A549 (cell line): ENCODE measurements at regions not wholly inside any gene's neighbourhood (a gene's known extent, or its start where the extent isn't known, plus 50 kb on each side); places are given as distances from the start of the nearest gene placed in this dataset.
A peak's percentile ranks its signal among the peaks of the same experiment; 100 is the strongest.

Experiments
- ATAC-seq, 2 experiments: fragments of 200-7000 bp in 1 of 2; fragments of >200 bp in 1 of 2; cut with Nextera tagmentation in 1 of 2; cut with Tn5 transposase in 1 of 2; 3 replicates each; pipeline versions ENCODE4 v1.8.0 to v1.9.1; 2018 to 2020; ENCODE audit warnings: mild to moderate bottlenecking in 1 of 2, moderate library complexity in 1 of 2
- CTCF ChIA-PET: fragments of 300-600 bp; sonication (Branson Sonifier 250); formaldehyde crosslinking; extraction: SDS; loops from one replicate; lab custom pipeline; 2021; ENCODE audit warnings: antibody characterized with exemption, inconsistent platforms; lab: Yijun Ruan, JAX
- POLR2A ChIA-PET: fragments of 350-600 bp; formaldehyde crosslinking; extraction: SDS; loops from one replicate; lab custom pipeline; 2021; ENCODE audit warnings: antibody characterized with exemption, inconsistent platforms; lab: Yijun Ruan, JAX
- DNase-seq, 2 experiments: peaks; one replicate each; pipeline versions ENCODE4 v3.0.0 to v3.0.0-alpha.2; 2011 to 2016; ENCODE audit warnings: low read depth in 1 of 2, low spot score in 1 of 2
- FAIRE-seq: peaks from 2 replicates; lab custom pipeline; 2011; peaks lifted over from hg19 to GRCh38; lab: Jason Lieb, UNC
- H3K27ac ChIP-seq, 2 experiments: fragments of >200 bp; sonication (Bioruptor Twin); formaldehyde crosslinking; 3 replicates each; pipeline ENCODE4 v1.5.1; 2016 to 2017
- H3K4me1 ChIP-seq: fragments of >200 bp; sonication (Bioruptor Twin); formaldehyde crosslinking; 3 replicates; pipeline ENCODE4 v1.6.1; 2016
- H3K4me2 ChIP-seq: fragments of >200 bp; sonication (Bioruptor Twin); formaldehyde crosslinking; 3 replicates; pipeline ENCODE4 v1.6.1; 2016
- H3K4me3 ChIP-seq: fragments of >200 bp; sonication (Bioruptor Twin); formaldehyde crosslinking; 3 replicates; pipeline ENCODE4 v1.5.1; 2016
- H3K9me3 ChIP-seq: fragments of >200 bp; sonication (Bioruptor Twin); formaldehyde crosslinking; 3 replicates; pipeline ENCODE4 v1.6.1; 2016
- CBX8 ChIP-seq: fragments of 200-600 bp; sonication (generic); IDR thresholded peaks from 2 replicates; pipeline ENCODE4 v1.6.1; 2016
- CHD2 ChIP-seq: fragments of 150-350 bp; IDR thresholded peaks from 2 replicates; pipeline ENCODE4 v1.6.1; 2014; ENCODE audit warnings: low read length; ENCODE audit not compliant: partially characterized antibody
- CHD4 ChIP-seq: fragments of 200-600 bp; sonication (generic); IDR thresholded peaks from 2 replicates; pipeline ENCODE4 v1.6.1; 2016; ENCODE audit warnings: antibody characterized with exemption, mild to moderate bottlenecking, borderline replicate concordance
- EHF ChIP-seq: fragments of 250-450 bp; sonication (Bioruptor Pico); IDR thresholded peaks from 2 replicates; pipeline ENCODE4 v1.5.0; 2020; ENCODE audit warnings: mild to moderate bottlenecking
- EHMT2 ChIP-seq: fragments of 200-600 bp; sonication (generic); IDR thresholded peaks from 2 replicates; pipeline ENCODE4 v1.6.1; 2016; ENCODE audit warnings: antibody characterized with exemption, low read depth, mild to moderate bottlenecking, moderate library complexity
- FOXS1 ChIP-seq: fragments of 250-450 bp; sonication (Bioruptor Pico); IDR thresholded peaks from 2 replicates; pipeline ENCODE4 v1.5.0; 2020; ENCODE audit warnings: mild to moderate bottlenecking, moderate library complexity
- HEYL ChIP-seq: fragments of 250-450 bp; sonication (Bioruptor Pico); IDR thresholded peaks from 2 replicates; pipeline ENCODE4 v1.8.0; 2021; ENCODE audit warnings: mild to moderate bottlenecking, moderate library complexity
- MAFK ChIP-seq: fragments of 450-650 bp; IDR thresholded peaks from 2 replicates; pipeline ENCODE4 v1.6.1; 2014; ENCODE audit not compliant: partially characterized antibody
- MYC ChIP-seq: IDR thresholded peaks from 2 replicates; pipeline ENCODE4 v1.6.1; 2012; ENCODE audit warnings: mild to moderate bottlenecking, inconsistent platforms, low read length, improper control_type of control experiment, borderline replicate concordance
- NFE2L2 ChIP-seq: fragments of 150-350 bp; conservative IDR thresholded peaks from 2 replicates; pipeline ENCODE4 v1.6.1; 2014; ENCODE audit warnings: low read length
- NR3C1 ChIP-seq: fragments of >200 bp; sonication (Bioruptor Twin); formaldehyde crosslinking; IDR thresholded peaks from 3 replicates; pipeline ENCODE4 v1.6.1; 2017
- PHF8 ChIP-seq: fragments of 200-600 bp; sonication (generic); IDR thresholded peaks from 2 replicates; pipeline ENCODE4 v1.6.1; 2016; ENCODE audit warnings: low read depth, mild to moderate bottlenecking, antibody characterized with exemption, moderate library complexity, borderline replicate concordance
- RAD21 ChIP-seq, 2 experiments: fragments of >200 bp in 1 of 2; sonication (Bioruptor Twin) in 1 of 2; formaldehyde crosslinking in 1 of 2; IDR thresholded peaks in 1 of 2; conservative IDR thresholded peaks in 1 of 2; 2 replicates in 1 of 2; 3 replicates in 1 of 2; pipeline ENCODE4 v1.6.1; 2012 to 2018; ENCODE audit warnings: inconsistent platforms in 1 of 2
- RFX5 ChIP-seq: fragments of 450-650 bp; IDR thresholded peaks from 2 replicates; pipeline ENCODE4 v1.7.1; 2014; ENCODE audit warnings: antibody characterized with exemption, mild to moderate bottlenecking, moderate library complexity
- ZNF302 ChIP-seq: fragments of 250-450 bp; sonication (Bioruptor Pico); IDR thresholded peaks from 2 replicates; pipeline ENCODE4 v1.9.0; 2021; ENCODE audit warnings: inconsistent platforms, mild to moderate bottlenecking, moderate library complexity
- ZSCAN20 ChIP-seq: fragments of 250-450 bp; sonication (Bioruptor Pico); IDR thresholded peaks from 2 replicates; pipeline ENCODE4 v1.8.0; 2022; ENCODE audit warnings: mild to moderate bottlenecking, moderate library complexity
- WGBS: methylation state at CpG from one replicate; pipeline ENCODE4 v1.1.6; 2017; ENCODE audit errors: missing lambda C conversion rate; 5-methylcytosine and 5-hydroxymethylcytosine counted together
- TF ChIP-seq, protein P1 (sequence below): fragments of >200 bp; sonication (Bioruptor Twin); formaldehyde crosslinking; IDR thresholded peaks from 3 replicates; pipeline ENCODE4 v1.6.1; 2016
- TF ChIP-seq, protein P2 (sequence below): fragments of 450-650 bp; IDR thresholded peaks from 2 replicates; pipeline ENCODE4 v1.6.1; 2014; ENCODE audit warnings: antibody characterized with exemption
- TF ChIP-seq, protein P3 (sequence below): IDR thresholded peaks from 2 replicates; pipeline ENCODE4 v1.6.1; 2012
- TF ChIP-seq, protein P4 (sequence below): fragments of 200-600 bp; sonication (generic); IDR thresholded peaks from 2 replicates; pipeline ENCODE4 v1.6.1; 2016; ENCODE audit warnings: antibody characterized with exemption, mild to moderate bottlenecking, moderate library complexity

DNA sequence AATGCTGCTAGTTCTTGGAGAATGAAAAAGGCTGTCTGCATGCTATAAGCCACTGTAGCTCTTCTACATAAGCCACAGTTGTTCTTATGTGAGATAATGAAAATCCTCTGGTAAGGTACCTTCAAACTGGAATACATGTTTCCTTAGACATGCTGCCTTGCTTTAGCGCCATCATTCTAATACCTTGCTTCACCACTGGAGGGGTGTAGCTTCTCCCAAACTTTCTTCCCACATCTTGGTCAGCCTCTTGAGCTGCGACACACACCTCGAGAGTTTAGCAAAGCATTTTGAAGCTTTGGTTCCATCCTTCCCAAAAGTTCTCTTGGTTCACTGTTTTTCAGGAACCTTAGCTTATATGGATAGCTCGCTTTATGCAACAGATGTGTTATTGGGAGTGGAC, 69.5 kb downstream of the NKX2-1 start:
- FAIRE-seq (no peak), DNase-seq (peak in 1 of 2 experiments; percentile 25), ATAC-seq (peak in 1 of 2 experiments; percentile 67; a peak in 3 of 6 replicates)
- no peak for TF ChIP-seq PHF8
- TF ChIP-seq RFX5, result no peak
- TF ChIP-seq, protein P1, sequence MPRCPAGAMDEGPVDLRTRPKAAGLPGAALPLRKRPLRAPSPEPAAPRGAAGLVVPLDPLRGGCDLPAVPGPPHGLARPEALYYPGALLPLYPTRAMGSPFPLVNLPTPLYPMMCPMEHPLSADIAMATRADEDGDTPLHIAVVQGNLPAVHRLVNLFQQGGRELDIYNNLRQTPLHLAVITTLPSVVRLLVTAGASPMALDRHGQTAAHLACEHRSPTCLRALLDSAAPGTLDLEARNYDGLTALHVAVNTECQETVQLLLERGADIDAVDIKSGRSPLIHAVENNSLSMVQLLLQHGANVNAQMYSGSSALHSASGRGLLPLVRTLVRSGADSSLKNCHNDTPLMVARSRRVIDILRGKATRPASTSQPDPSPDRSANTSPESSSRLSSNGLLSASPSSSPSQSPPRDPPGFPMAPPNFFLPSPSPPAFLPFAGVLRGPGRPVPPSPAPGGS, result no peak
- no peak for TF ChIP-seq EHF
- no peak for TF ChIP-seq MYC
- TF ChIP-seq ZNF302 (CRISPR knock-in tag), result no peak
- TF ChIP-seq HEYL (CRISPR knock-in tag), result no peak
- no peak for TF ChIP-seq EHMT2
- TF ChIP-seq ZSCAN20 (CRISPR knock-in tag), result no peak
- TF ChIP-seq CHD2, result no peak
- TF ChIP-seq, protein P2, sequence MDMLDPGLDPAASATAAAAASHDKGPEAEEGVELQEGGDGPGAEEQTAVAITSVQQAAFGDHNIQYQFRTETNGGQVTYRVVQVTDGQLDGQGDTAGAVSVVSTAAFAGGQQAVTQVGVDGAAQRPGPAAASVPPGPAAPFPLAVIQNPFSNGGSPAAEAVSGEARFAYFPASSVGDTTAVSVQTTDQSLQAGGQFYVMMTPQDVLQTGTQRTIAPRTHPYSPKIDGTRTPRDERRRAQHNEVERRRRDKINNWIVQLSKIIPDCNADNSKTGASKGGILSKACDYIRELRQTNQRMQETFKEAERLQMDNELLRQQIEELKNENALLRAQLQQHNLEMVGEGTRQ, result no peak
- TF ChIP-seq CBX8, result no peak
- TF ChIP-seq, protein P3, sequence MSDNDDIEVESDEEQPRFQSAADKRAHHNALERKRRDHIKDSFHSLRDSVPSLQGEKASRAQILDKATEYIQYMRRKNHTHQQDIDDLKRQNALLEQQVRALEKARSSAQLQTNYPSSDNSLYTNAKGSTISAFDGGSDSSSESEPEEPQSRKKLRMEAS, result no peak
- TF ChIP-seq CHD4, result no peak
- TF ChIP-seq RAD21 (conservative IDR thresholded peaks at IDR 0.05 in 1 of 2, IDR thresholded peaks at IDR 0.05 in 1 of 2), result no peak
- TF ChIP-seq FOXS1 (CRISPR knock-in tag), result no peak
- TF ChIP-seq, protein P4, sequence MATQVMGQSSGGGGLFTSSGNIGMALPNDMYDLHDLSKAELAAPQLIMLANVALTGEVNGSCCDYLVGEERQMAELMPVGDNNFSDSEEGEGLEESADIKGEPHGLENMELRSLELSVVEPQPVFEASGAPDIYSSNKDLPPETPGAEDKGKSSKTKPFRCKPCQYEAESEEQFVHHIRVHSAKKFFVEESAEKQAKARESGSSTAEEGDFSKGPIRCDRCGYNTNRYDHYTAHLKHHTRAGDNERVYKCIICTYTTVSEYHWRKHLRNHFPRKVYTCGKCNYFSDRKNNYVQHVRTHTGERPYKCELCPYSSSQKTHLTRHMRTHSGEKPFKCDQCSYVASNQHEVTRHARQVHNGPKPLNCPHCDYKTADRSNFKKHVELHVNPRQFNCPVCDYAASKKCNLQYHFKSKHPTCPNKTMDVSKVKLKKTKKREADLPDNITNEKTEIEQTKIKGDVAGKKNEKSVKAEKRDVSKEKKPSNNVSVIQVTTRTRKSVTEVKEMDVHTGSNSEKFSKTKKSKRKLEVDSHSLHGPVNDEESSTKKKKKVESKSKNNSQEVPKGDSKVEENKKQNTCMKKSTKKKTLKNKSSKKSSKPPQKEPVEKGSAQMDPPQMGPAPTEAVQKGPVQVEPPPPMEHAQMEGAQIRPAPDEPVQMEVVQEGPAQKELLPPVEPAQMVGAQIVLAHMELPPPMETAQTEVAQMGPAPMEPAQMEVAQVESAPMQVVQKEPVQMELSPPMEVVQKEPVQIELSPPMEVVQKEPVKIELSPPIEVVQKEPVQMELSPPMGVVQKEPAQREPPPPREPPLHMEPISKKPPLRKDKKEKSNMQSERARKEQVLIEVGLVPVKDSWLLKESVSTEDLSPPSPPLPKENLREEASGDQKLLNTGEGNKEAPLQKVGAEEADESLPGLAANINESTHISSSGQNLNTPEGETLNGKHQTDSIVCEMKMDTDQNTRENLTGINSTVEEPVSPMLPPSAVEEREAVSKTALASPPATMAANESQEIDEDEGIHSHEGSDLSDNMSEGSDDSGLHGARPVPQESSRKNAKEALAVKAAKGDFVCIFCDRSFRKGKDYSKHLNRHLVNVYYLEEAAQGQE, result no peak
- H3K4me1 ChIP-seq, result no peaks in the 10 kb centered on the region
- H3K27ac ChIP-seq, result no peak overlapping the region
- 78% methylated on average over 4 of the region's 4 CpGs for WGBS
- no peak overlapping the region for H3K4me3 ChIP-seq
- CTCF ChIA-PET, result interaction anchor here (0.6 to 1.1 kb wide), 3 partner anchors 38 to 154 kb away, joined by 3 to 5 read pairs (median 3); no protein-coding TSS in a partner anchor
- POLR2A ChIA-PET, result no interaction called here
- no peak overlapping the region for H3K4me2 ChIP-seq
- no peaks in the 10 kb centered on the region for H3K9me3 ChIP-seq

DNA sequence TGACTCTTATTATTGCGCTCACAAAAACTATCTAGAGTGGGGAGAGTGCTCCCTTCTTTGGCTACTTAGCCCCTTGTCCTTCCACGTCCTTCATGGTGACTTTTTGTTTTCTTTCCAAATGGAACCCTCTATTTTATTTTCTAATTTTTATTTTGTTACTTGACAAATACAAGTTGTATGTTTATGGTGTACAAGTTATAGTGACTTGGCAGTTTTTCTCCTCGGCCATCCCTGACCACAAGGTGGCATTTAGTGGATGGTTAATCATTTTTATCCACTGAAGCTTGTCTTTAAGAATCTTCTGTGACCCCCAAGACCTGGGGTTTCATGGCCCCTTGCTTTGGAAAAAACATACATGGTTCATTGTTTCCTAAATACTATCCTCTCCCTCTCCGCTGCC, 70.1 kb downstream of the NKX2-1 start:
- no peak for TF ChIP-seq NR3C1
- peak; percentile 47 for TF ChIP-seq MAFK
- TF ChIP-seq NFE2L2, result peak; percentile 33; the same call in 1 of the 2 replicates
- no peak overlapping the region for H3K4me2 ChIP-seq
- ATAC-seq (no peak), DNase-seq (peak in 1 of 2 experiments; percentile 38), FAIRE-seq (no peak)
- H3K9me3 ChIP-seq, result no peaks in the 10 kb centered on the region
- no peak overlapping the region for H3K27ac ChIP-seq
- H3K4me3 ChIP-seq, result no peak overlapping the region
- POLR2A ChIA-PET, result no interaction called here
- no peaks in the 10 kb centered on the region for H3K4me1 ChIP-seq
- 56% methylated on average over 4 of the region's 4 CpGs for WGBS
- CTCF ChIA-PET, result interaction anchor here (0.7 to 1.1 kb wide), 3 partner anchors 38 to 156 kb away, joined by 3 to 5 read pairs (median 3); no protein-coding TSS in a partner anchor
